Esophagus muscularis mucosa (tissue), 4 donors: ENCODE measurements at regions not wholly inside any gene's neighbourhood (a gene's known extent, or its start where the extent isn't known, plus 50 kb on each side); places are given as distances from the start of the nearest gene placed in this dataset.

Experiments used
- DNase-seq: peaks from one replicate; pipeline ENCODE4 v3.0.0-alpha.2; 2017; ENCODE audit errors: extremely low spot score
- H3K27ac ChIP-seq, 4 donors: fragments of 200-600 bp; sonication (generic); replicated peaks in 1 of 4; 1 replicate in 3 of 4; 2 replicates in 1 of 4; pipeline ENCODE4 v1.5.1; 2016 to 2019; ENCODE audit warnings: mild to moderate bottlenecking in 1 of 4
- H3K27me3 ChIP-seq, 4 donors: fragments of 200-600 bp; sonication (generic); one replicate each; pipeline versions ENCODE4 v1.5.1 to v1.6.0; 2016 to 2019
- H3K36me3 ChIP-seq, 4 donors: fragments of 200-600 bp; sonication (generic); one replicate each; pipeline ENCODE4 v1.5.1; 2016 to 2019
- H3K4me1 ChIP-seq, 4 donors: fragments of 200-600 bp; sonication (generic); one replicate each; pipeline ENCODE4 v1.5.1; 2016 to 2019
- H3K4me3 ChIP-seq, 4 donors: fragments of 200-600 bp; sonication (generic); 1 replicate in 2 of 4; 2 replicates in 2 of 4; pipeline ENCODE4 v1.5.1; 2016 to 2019; ENCODE audit warnings: mild to moderate bottlenecking in 4 of 4, moderate library complexity in 1 of 4
- H3K9me3 ChIP-seq, 4 donors: fragments of 200-600 bp; sonication (generic); 1 replicate in 3 of 4; 2 replicates in 1 of 4; pipeline ENCODE4 v1.5.1; 2016 to 2019
- CTCF ChIP-seq, 3 experiments: fragments of 200-600 bp in 2 of 3; fragments of 450-650 bp in 1 of 3; sonication (generic) in 2 of 3; IDR thresholded peaks; one replicate each; pipeline ENCODE4 v1.5.1; 2017 to 2019; ENCODE audit warnings: antibody characterized with exemption in 3 of 3, mild to moderate bottlenecking in 2 of 3, moderate library complexity in 1 of 3
- EP300 ChIP-seq: sonication (generic); formaldehyde crosslinking; IDR thresholded peaks from one replicate; pipeline ENCODE4 v1.6.1; 2017; ENCODE audit warnings: antibody characterized with exemption
- POLR2A ChIP-seq: fragments of 450-650 bp; IDR thresholded peaks from one replicate; pipeline ENCODE4 v1.6.1; 2017; ENCODE audit warnings: antibody characterized with exemption, moderate library complexity, mild to moderate bottlenecking, low read depth
- POLR2AphosphoS5 ChIP-seq, 2 donors: sonication (generic); formaldehyde crosslinking; IDR thresholded peaks; one replicate each; pipeline ENCODE4 v1.6.1; 2017; ENCODE audit warnings: antibody characterized with exemption in 2 of 2
- WGBS: methylation state at CpG from one replicate; pipeline ENCODE4 v1.1.5; 2018; 5-methylcytosine and 5-hydroxymethylcytosine counted together
- intact Hi-C: fragments of 100-400 bp; cut with DNase I; formaldehyde crosslinking; loops from one replicate; pipeline ENCODE4 v1.15.1; 2023

GRCh38 chr1:90474731-90475130 lies 242.4 kb downstream of the BARHL2 start:
- Histone ChIP-seq H3K4me3 (no peak overlapping the region), H3K27me3 (no peaks in the 10 kb centered on the region), H3K27ac (no peak overlapping the region), H3K4me1 (no peaks in the 10 kb centered on the region), H3K9me3 (no peaks in the 10 kb centered on the region), H3K36me3 (no peaks in the 10 kb centered on the region)
- DNase-seq: no peak
- intact Hi-C loops: no loop called here
- TF ChIP-seq CTCF (IDR thresholded peaks at IDR 0.05) (no peak), POLR2AphosphoS5 (IDR thresholded peaks at IDR 0.05) (no peak), POLR2A (no peak), EP300 (no peak)
- 44% methylated on average over 1 of the region's 1 CpG for WGBS

DNA sequence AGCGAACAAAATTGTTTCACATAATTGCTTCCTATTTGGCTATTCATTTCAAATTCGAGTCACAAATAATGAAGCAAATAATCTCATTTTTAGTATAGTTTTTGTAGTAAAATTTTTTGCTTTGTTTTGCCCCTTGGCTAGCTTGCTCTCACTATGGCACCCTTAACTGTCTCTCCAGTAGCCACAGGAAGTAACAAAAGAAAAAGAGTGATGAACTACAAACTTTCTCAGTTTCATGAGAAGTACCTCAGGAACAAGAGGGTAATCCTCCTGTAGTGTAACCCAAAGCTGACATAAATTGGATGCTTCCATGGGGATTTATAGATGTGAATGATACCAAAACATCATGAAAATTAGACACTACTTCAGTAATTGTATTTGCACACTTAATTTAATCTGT lies 242.9 kb downstream of the BARHL2 start:
- no peaks in the 10 kb centered on the region for H3K27me3 ChIP-seq
- no peaks in the 10 kb centered on the region for H3K4me1 ChIP-seq
- H3K36me3 ChIP-seq: no peaks in the 10 kb centered on the region
- H3K27ac ChIP-seq: no peak overlapping the region
- DNase-seq: no peak
- no peaks in the 10 kb centered on the region for H3K9me3 ChIP-seq
- intact Hi-C loops: no loop called here
- 67% methylated on average over 2 of the region's 2 CpGs for WGBS
- no peak overlapping the region for H3K4me3 ChIP-seq
- no peak for TF ChIP-seq CTCF (IDR thresholded peaks at IDR 0.05)

GRCh38 chr1:90472775-90473174 lies 244.3 kb downstream of the BARHL2 start:
- 91% methylated on average over 1 of the region's 1 CpG for WGBS
- Histone ChIP-seq H3K9me3 (no peaks in the 10 kb centered on the region), H3K4me3 (no peak overlapping the region), H3K27me3 (no peaks in the 10 kb centered on the region), H3K4me1 (no peaks in the 10 kb centered on the region), H3K27ac (no peak overlapping the region), H3K36me3 (no peaks in the 10 kb centered on the region)
- intact Hi-C loops: no loop called here
- TF ChIP-seq POLR2A: no peak
- TF ChIP-seq POLR2AphosphoS5 (IDR thresholded peaks at IDR 0.05): no peak
- no peak for TF ChIP-seq CTCF (IDR thresholded peaks at IDR 0.05)
- no peak for TF ChIP-seq EP300
- DNase-seq: no peak

DNA sequence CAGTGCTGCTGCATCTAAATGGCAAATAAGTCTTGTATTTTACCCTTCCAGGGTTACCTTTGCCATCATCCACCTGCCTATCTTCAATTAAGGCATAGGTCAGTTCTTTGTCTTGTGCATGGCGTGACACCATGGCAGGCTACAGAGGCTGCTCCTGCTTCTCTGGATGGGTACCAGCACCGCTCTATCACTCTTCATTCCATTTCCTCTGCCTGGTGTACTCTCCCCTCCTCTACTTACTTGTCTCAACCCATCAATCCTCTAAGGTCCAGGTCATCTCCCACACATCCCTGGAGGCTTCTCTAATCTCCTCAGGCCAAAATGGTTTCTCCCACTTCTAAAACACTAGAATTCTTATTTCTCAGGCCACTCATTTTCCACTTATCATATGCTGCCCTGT lies 257.5 kb downstream of the BARHL2 start:
- no peak for DNase-seq
- no peak overlapping the region for H3K4me3 ChIP-seq
- no peaks in the 10 kb centered on the region for H3K36me3 ChIP-seq
- H3K27me3 ChIP-seq: no peaks in the 10 kb centered on the region
- no peak overlapping the region for H3K27ac ChIP-seq
- no peak for TF ChIP-seq POLR2AphosphoS5 (IDR thresholded peaks at IDR 0.05)
- TF ChIP-seq EP300: no peak
- TF ChIP-seq CTCF (IDR thresholded peaks at IDR 0.05): no peak
- no peak for TF ChIP-seq POLR2A
- intact Hi-C loops: no loop called here
- H3K4me1 ChIP-seq: no peaks in the 10 kb centered on the region
- 93% methylated on average over 2 of the region's 2 CpGs for WGBS
- H3K9me3 ChIP-seq: no peaks in the 10 kb centered on the region

- Histone ChIP-seq H3K4me1 (no peaks in the 10 kb centered on the region), H3K27me3 (no peaks in the 10 kb centered on the region), H3K4me3 (no peak overlapping the region), H3K9me3 (no peaks in the 10 kb centered on the region), H3K36me3 (no peaks in the 10 kb centered on the region), H3K27ac (no peak overlapping the region)
- no peak for TF ChIP-seq POLR2AphosphoS5 (IDR thresholded peaks at IDR 0.05)
- no peak for TF ChIP-seq EP300
- TF ChIP-seq CTCF (IDR thresholded peaks at IDR 0.05): no peak
- no peak for TF ChIP-seq POLR2A
- 67% methylated on average over 3 of the region's 3 CpGs for WGBS
- no peak for DNase-seq
- intact Hi-C loops: no loop called here
Observed at GRCh38 chr1:90457985-90458384, 259.1 kb downstream of the BARHL2 start.
